Adrenal gland (tissue), 9 donors: ENCODE measurements at regions not wholly inside any gene's neighbourhood (a gene's known extent, or its start where the extent isn't known, plus 50 kb on each side); places are given as distances from the start of the nearest gene placed in this dataset.

Experiments used
- DNase-seq, 7 donors: peaks; one replicate each; pipeline ENCODE4 v3.0.0-alpha.2; 2019 to 2020
- H3K27ac ChIP-seq, 5 donors: fragments of 200-600 bp; sonication (generic) in 4 of 5; 1 replicate in 3 of 5; 2 replicates in 2 of 5; pipeline versions ENCODE4 v1.5.1 to v1.8.0; 2016 to 2020; ENCODE audit warnings: mild to moderate bottlenecking in 1 of 5
- H3K27me3 ChIP-seq: fragments of 200-600 bp; 2 replicates; pipeline ENCODE4 v1.8.0; 2021
- H3K36me3 ChIP-seq, 2 donors: fragments of 200-600 bp; replicated peaks in 1 of 2; 1 replicate in 1 of 2; 2 replicates in 1 of 2; pipeline versions ENCODE4 v1.5.1 to v1.8.0; 2018 to 2022
- H3K4me1 ChIP-seq, 2 donors: fragments of 200-600 bp; replicated peaks in 1 of 2; 1 replicate in 1 of 2; 2 replicates in 1 of 2; pipeline versions ENCODE4 v1.5.1 to v1.8.0; 2018 to 2021
- H3K4me3 ChIP-seq, 4 donors: fragments of 200-600 bp; sonication (generic) in 3 of 4; one replicate each; pipeline ENCODE4 v1.5.1; 2016 to 2018
- H3K9me3 ChIP-seq, 3 donors: fragments of 200-600 bp; sonication (generic) in 1 of 3; replicated peaks in 1 of 3; 1 replicate in 2 of 3; 2 replicates in 1 of 3; pipeline versions ENCODE4 v1.5.1 to v1.8.0; 2016 to 2021
- POLR2A ChIP-seq, 2 donors: fragments of 450-650 bp; IDR thresholded peaks; one replicate each; pipeline ENCODE4 v1.6.1; 2017; ENCODE audit warnings: antibody characterized with exemption in 2 of 2, mild to moderate bottlenecking in 2 of 2, moderate library complexity in 1 of 2
- WGBS, 4 donors: extraction: QIAGEN DNeasy Blood & Tissue Kit in 2 of 4; methylation state at CpG; one replicate each; pipeline versions ENCODE4 v1.1.5 to v1.1.7; 2013 to 2017; 5-methylcytosine and 5-hydroxymethylcytosine counted together
- intact Hi-C, 2 donors: fragments of 100-400 bp; cut with DNase I; formaldehyde crosslinking; loops; one replicate each; pipeline versions ENCODE4 v1.14.1 to v1.15.0; 2022 to 2023
- TF ChIP-seq, protein P1 (sequence below), 6 experiments: fragments of 450-650 bp in 4 of 6; fragments of 200-600 bp in 2 of 6; sonication (generic) in 1 of 6; IDR thresholded peaks; 1 replicate in 5 of 6; 2 replicates in 1 of 6; pipeline versions ENCODE4 v1.5.1 to v1.8.0; 2016 to 2021; ENCODE audit warnings: antibody characterized with exemption in 6 of 6, mild to moderate bottlenecking in 2 of 6, moderate library complexity in 1 of 6
- donor health status: healthy with polysubstance abuse.
- donor health status: Bipolar disorder and iron deficiency.
- donor health status: DM: yes; HTN: yes; CAD: no.
- donor health status: DM: no; HTN: no; CAD: no.
- donor health status: DM: no; HTN: no; CAD: no.

- TF ChIP-seq POLR2A (IDR thresholded peaks at IDR 0.05) = no peak
- TF ChIP-seq, protein P1, sequence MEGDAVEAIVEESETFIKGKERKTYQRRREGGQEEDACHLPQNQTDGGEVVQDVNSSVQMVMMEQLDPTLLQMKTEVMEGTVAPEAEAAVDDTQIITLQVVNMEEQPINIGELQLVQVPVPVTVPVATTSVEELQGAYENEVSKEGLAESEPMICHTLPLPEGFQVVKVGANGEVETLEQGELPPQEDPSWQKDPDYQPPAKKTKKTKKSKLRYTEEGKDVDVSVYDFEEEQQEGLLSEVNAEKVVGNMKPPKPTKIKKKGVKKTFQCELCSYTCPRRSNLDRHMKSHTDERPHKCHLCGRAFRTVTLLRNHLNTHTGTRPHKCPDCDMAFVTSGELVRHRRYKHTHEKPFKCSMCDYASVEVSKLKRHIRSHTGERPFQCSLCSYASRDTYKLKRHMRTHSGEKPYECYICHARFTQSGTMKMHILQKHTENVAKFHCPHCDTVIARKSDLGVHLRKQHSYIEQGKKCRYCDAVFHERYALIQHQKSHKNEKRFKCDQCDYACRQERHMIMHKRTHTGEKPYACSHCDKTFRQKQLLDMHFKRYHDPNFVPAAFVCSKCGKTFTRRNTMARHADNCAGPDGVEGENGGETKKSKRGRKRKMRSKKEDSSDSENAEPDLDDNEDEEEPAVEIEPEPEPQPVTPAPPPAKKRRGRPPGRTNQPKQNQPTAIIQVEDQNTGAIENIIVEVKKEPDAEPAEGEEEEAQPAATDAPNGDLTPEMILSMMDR (IDR thresholded peaks at IDR 0.05) = no peak
- no peaks in the 10 kb centered on the region for H3K9me3 ChIP-seq
- H3K36me3 ChIP-seq = no peaks in the 10 kb centered on the region
- DNase-seq = no peak
- H3K27ac ChIP-seq = no peak overlapping the region
- H3K27me3 ChIP-seq = no peaks in the 10 kb centered on the region
- no peak overlapping the region for H3K4me3 ChIP-seq
- no peaks in the 10 kb centered on the region for H3K4me1 ChIP-seq
- 48 to 75% (median 58%) methylated on average over 1 of the region's 1 CpG for WGBS, 4 donors
- intact Hi-C loops = loop anchor here in 1 of 2 donors (10.0 kb wide), 1 partner anchor 58 kb away; no protein-coding TSS in a partner anchor
These were observed 192.8 kb downstream of the RWDD3 start for GRCh38 chr1:95426772-95427171.

GRCh38 chr1:95427525-95427924 lies 193.5 kb downstream of the RWDD3 start:
- TF ChIP-seq, protein P1 (IDR thresholded peaks at IDR 0.05) = no peak
- TF ChIP-seq POLR2A (IDR thresholded peaks at IDR 0.05) = no peak
- Histone ChIP-seq H3K4me3 (no peak overlapping the region), H3K4me1 (no peaks in the 10 kb centered on the region), H3K27ac (no peak overlapping the region), H3K27me3 (no peaks in the 10 kb centered on the region), H3K36me3 (no peaks in the 10 kb centered on the region), H3K9me3 (no peaks in the 10 kb centered on the region)
- intact Hi-C loops = loop anchor here in 1 of 2 donors (10.0 kb wide), 1 partner anchor 57 kb away; no protein-coding TSS in a partner anchor
- no peak for DNase-seq

GRCh38 chr1:95431235-95431634 lies 197.2 kb downstream of the RWDD3 start:
- Histone ChIP-seq H3K36me3 (no peaks in the 10 kb centered on the region), H3K27ac (no peak overlapping the region), H3K27me3 (no peaks in the 10 kb centered on the region), H3K4me3 (no peak overlapping the region), H3K4me1 (no peaks in the 10 kb centered on the region), H3K9me3 (no peaks in the 10 kb centered on the region)
- intact Hi-C loops = no loop called here
- DNase-seq = no peak
- WGBS, 4 donors = 51 to 63% (median 57%) methylated on average over 2 of the region's 2 CpGs
- TF ChIP-seq POLR2A (IDR thresholded peaks at IDR 0.05) = no peak
- TF ChIP-seq, protein P1 (IDR thresholded peaks at IDR 0.05) = no peak

DNA sequence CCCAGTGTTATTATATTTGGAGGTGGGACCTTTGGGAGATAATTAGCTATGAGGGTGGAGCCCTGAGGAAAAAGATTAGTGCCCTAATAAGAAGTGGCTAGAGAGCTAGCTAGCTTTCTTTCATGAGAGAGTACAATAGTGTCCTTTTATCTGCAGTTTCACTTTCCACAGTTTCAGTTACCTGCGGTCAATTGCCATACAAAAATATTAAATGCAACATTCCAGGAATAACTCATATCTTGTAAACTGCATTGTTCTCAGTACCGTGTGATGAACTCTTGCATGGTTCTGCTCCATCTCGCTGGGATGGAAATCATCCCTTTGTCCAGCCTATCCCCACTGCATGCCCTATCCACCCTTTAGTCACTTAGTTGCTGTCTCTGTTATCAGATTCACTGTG lies 201.6 kb downstream of the RWDD3 start:
- DNase-seq = no peak
- no peaks in the 10 kb centered on the region for H3K36me3 ChIP-seq
- TF ChIP-seq, protein P1 (IDR thresholded peaks at IDR 0.05) = no peak
- no peak for TF ChIP-seq POLR2A (IDR thresholded peaks at IDR 0.05)
- no peaks in the 10 kb centered on the region for H3K4me1 ChIP-seq
- no peak overlapping the region for H3K27ac ChIP-seq
- H3K9me3 ChIP-seq = no peaks in the 10 kb centered on the region
- H3K4me3 ChIP-seq = no peak overlapping the region
- WGBS, 4 donors = 75 to 82% (median 77%) methylated on average over 3 of the region's 3 CpGs
- H3K27me3 ChIP-seq = no peaks in the 10 kb centered on the region
- intact Hi-C loops = no loop called here
